HCT116 (cell line): ENCODE measurements at regions not wholly inside any gene's neighbourhood (a gene's known extent, or its start where the extent isn't known, plus 50 kb on each side); places are given as distances from the start of the nearest gene placed in this dataset.

Experiments used
- ATAC-seq: fragments of 200-7000 bp; cut with Tn5 transposase; 2 replicates; pipeline ENCODE4 v1.9.1; 2020; ENCODE audit warnings: mild to moderate bottlenecking, moderate library complexity
- BruUV-seq: library from RNA; stranded (reverse); fragments of 400-500 nt; replicated peaks from 2 replicates; lab custom pipeline; 2021; lab: Mats Ljungman, UMichigan
- CTCF ChIA-PET: fragments of 300-600 bp; sonication (Branson Sonifier 250); formaldehyde crosslinking; loops from one replicate; lab custom pipeline; 2021; ENCODE audit warnings: antibody characterized with exemption; lab: Charles Lee
- POLR2A ChIA-PET: fragments of 300-600, 350-600 bp; sonication (Branson Sonifier 250); formaldehyde crosslinking; loops from one replicate; lab custom pipeline; 2021; ENCODE audit warnings: antibody characterized with exemption; lab: Charles Lee
- RAD21 ChIA-PET, 2 experiments: fragments of 300-600 bp; sonication (Branson Sonifier 250); formaldehyde crosslinking; loops; one replicate each; lab custom pipeline; 2023; ENCODE audit warnings: low total read pairs in 2 of 2; ENCODE audit not compliant: uncharacterized antibody in 2 of 2, unreplicated experiment in 2 of 2, low non-redundant PET in 1 of 2; lab: Charles Lee
- DNase-seq: peaks from one replicate; pipeline ENCODE4 v3.0.0-alpha.2; 2010; ENCODE audit warnings: low read depth, low spot score
- H2AFZ ChIP-seq: fragments of 200-600 bp; shearing (Covaris generic), sonication (generic); 2 replicates; pipeline ENCODE4 v1.6.1; 2017; ENCODE audit warnings: low read depth, mixed run types, mixed read lengths, antibody characterized with exemption, low read length; ENCODE audit not compliant: poor library complexity, severe bottlenecking
- H3K27ac ChIP-seq: 2 replicates; pipeline ENCODE4 v1.5.1; 2012; ENCODE audit warnings: low read depth, low read length
- H3K27me3 ChIP-seq: fragments of 200-600 bp; sonication (generic); 2 replicates; pipeline ENCODE4 v1.6.1; 2016; ENCODE audit warnings: mixed run types, low read length, mixed read lengths; ENCODE audit not compliant: insufficient read depth
- H3K36me3 ChIP-seq, 2 experiments: fragments of 200-500 bp in 1 of 2; fragments of 200-600 bp in 1 of 2; sonication (Bioruptor generic) in 1 of 2; sonication (generic) in 1 of 2; 2 replicates each; pipeline versions ENCODE4 v1.5.1 to v1.6.1; 2014 to 2016; ENCODE audit warnings: low read length in 2 of 2, inconsistent platforms in 1 of 2, mixed read lengths in 1 of 2, mixed run types in 1 of 2; ENCODE audit not compliant: insufficient read depth in 2 of 2, control insufficient read depth in 1 of 2
- H3K4me1 ChIP-seq, 2 experiments: fragments of 200-600 bp in 1 of 2; sonication (generic) in 1 of 2; 2 replicates each; pipeline versions ENCODE4 v1.5.1 to v1.6.1; 2012 to 2017; ENCODE audit warnings: low read length in 2 of 2, inconsistent platforms in 1 of 2, mild to moderate bottlenecking in 1 of 2, mixed read lengths in 1 of 2, mixed run types in 1 of 2, moderate library complexity in 1 of 2; ENCODE audit not compliant: insufficient read depth in 2 of 2, control insufficient read depth in 1 of 2
- H3K4me2 ChIP-seq: fragments of 200-600 bp; sonication (generic); 2 replicates; pipeline ENCODE4 v1.6.1; 2017; ENCODE audit warnings: mixed run types, low read length, mixed read lengths
- H3K4me3 ChIP-seq, 2 experiments: fragments of 200-600 bp in 1 of 2; sonication (generic) in 1 of 2; replicated peaks in 1 of 2; 2 replicates each; pipeline ENCODE4 v1.5.1; 2011 to 2016; ENCODE audit warnings: low read length in 2 of 2, control low read depth in 1 of 2, low read depth in 1 of 2, mild to moderate bottlenecking in 1 of 2, mixed read lengths in 1 of 2, mixed run types in 1 of 2
- H3K79me2 ChIP-seq: fragments of 200-600 bp; sonication (generic); 2 replicates; pipeline ENCODE4 v1.6.1; 2017; ENCODE audit warnings: mild to moderate bottlenecking, mixed run types, low read length, moderate library complexity, mixed read lengths; ENCODE audit not compliant: insufficient read depth
- H3K9ac ChIP-seq: fragments of 200-600 bp; sonication (generic); 2 replicates; pipeline ENCODE4 v1.6.1; 2016; ENCODE audit warnings: low read length, mixed read lengths
- H3K9me2 ChIP-seq: fragments of 200-600 bp; sonication (generic), shearing (Covaris generic); 2 replicates; pipeline ENCODE4 v1.6.1; 2017; ENCODE audit warnings: mixed run types, mild to moderate bottlenecking, moderate library complexity; ENCODE audit not compliant: insufficient read depth
- H3K9me3 ChIP-seq, 2 experiments: fragments of 200-500 bp in 1 of 2; fragments of 200-600 bp in 1 of 2; sonication (Bioruptor generic) in 1 of 2; sonication (generic) in 1 of 2; 2 replicates each; pipeline ENCODE4 v1.6.1; 2014 to 2017; ENCODE audit warnings: low read length in 2 of 2, mixed read lengths in 2 of 2, inconsistent platforms in 1 of 2, low read depth in 1 of 2, mild to moderate bottlenecking in 1 of 2, mixed run types in 1 of 2, moderate library complexity in 1 of 2; ENCODE audit not compliant: control insufficient read depth in 1 of 2, insufficient read depth in 1 of 2
- H4K20me1 ChIP-seq: fragments of 200-600 bp; sonication (generic), shearing (Covaris generic); 2 replicates; pipeline ENCODE4 v1.6.1; 2017; ENCODE audit warnings: mixed run types, mild to moderate bottlenecking, moderate library complexity; ENCODE audit not compliant: insufficient read depth
- ATF3 ChIP-seq: IDR thresholded peaks from 2 replicates; pipeline ENCODE4 v1.6.1; 2012
- CBX3 ChIP-seq: IDR thresholded peaks from 2 replicates; pipeline ENCODE4 v1.6.1; 2012; ENCODE audit warnings: low read depth
- CEBPB ChIP-seq: IDR thresholded peaks from 2 replicates; pipeline ENCODE4 v1.6.1; 2012; ENCODE audit warnings: low read depth
- CTCF ChIP-seq, 3 experiments: fragments of 200-600 bp in 1 of 3; sonication (generic) in 1 of 3; IDR thresholded peaks in 2 of 3; conservative IDR thresholded peaks in 1 of 3; 2 replicates each; pipeline ENCODE4 v1.5.1; 2012 to 2017; ENCODE audit warnings: low read depth in 2 of 3, low read length in 2 of 3, antibody characterized with exemption in 1 of 3, borderline replicate concordance in 1 of 3, control low read depth in 1 of 3, mild to moderate bottlenecking in 1 of 3, mixed read lengths in 1 of 3, mixed run types in 1 of 3, moderate library complexity in 1 of 3; ENCODE audit not compliant: insufficient read depth in 1 of 3
- EGR1 ChIP-seq: IDR thresholded peaks from 2 replicates; pipeline ENCODE4 v1.6.1; 2012; ENCODE audit warnings: low read depth
- ELF1 ChIP-seq: IDR thresholded peaks from 2 replicates; pipeline ENCODE4 v1.6.1; 2012; ENCODE audit warnings: low read depth, borderline replicate concordance
- EZH2 ChIP-seq: fragments of 200-600 bp; sonication (generic); IDR thresholded peaks from 2 replicates; pipeline ENCODE4 v1.6.1; 2017; ENCODE audit warnings: antibody characterized with exemption, mixed run types
- EZH2phosphoT487 ChIP-seq: fragments of 200-600 bp; IDR thresholded peaks from 2 replicates; pipeline ENCODE4 v1.6.1; 2018; ENCODE audit warnings: antibody characterized with exemption, borderline replicate concordance
- FOSL1 ChIP-seq: IDR thresholded peaks from 2 replicates; pipeline ENCODE4 v1.6.1; 2012; ENCODE audit warnings: low read depth
- JUND ChIP-seq: IDR thresholded peaks from 2 replicates; pipeline ENCODE4 v1.6.1; 2012
- MAX ChIP-seq: IDR thresholded peaks from 2 replicates; pipeline ENCODE4 v1.6.1; 2012
- POLR2A ChIP-seq: IDR thresholded peaks from 2 replicates; pipeline ENCODE4 v1.7.0; 2011; ENCODE audit warnings: borderline replicate concordance; ENCODE audit not compliant: insufficient read depth, insufficient read length; ENCODE audit errors: extremely low read depth
- POLR2AphosphoS5 ChIP-seq: IDR thresholded peaks from 2 replicates; pipeline ENCODE4 v1.6.1; 2011; ENCODE audit warnings: mild to moderate bottlenecking, low read depth, low read length, moderate library complexity
- RAD21 ChIP-seq: IDR thresholded peaks from 2 replicates; pipeline ENCODE4 v1.6.1; 2012; ENCODE audit warnings: low read depth, mild to moderate bottlenecking
- REST ChIP-seq: IDR thresholded peaks from 2 replicates; pipeline ENCODE4 v1.6.1; 2012; ENCODE audit warnings: low read depth
- SIN3A ChIP-seq: IDR thresholded peaks from 2 replicates; pipeline ENCODE4 v1.6.1; 2012; ENCODE audit warnings: low read depth
- SRF ChIP-seq: IDR thresholded peaks from 2 replicates; pipeline ENCODE4 v1.6.1; 2012; ENCODE audit warnings: low read depth
- TCF7L2 ChIP-seq: IDR thresholded peaks from 2 replicates; pipeline ENCODE4 v1.7.0; 2011; ENCODE audit warnings: borderline replicate concordance, inconsistent platforms; ENCODE audit not compliant: insufficient read depth, insufficient read length; ENCODE audit errors: extremely low read depth
- YY1 ChIP-seq: IDR thresholded peaks from 2 replicates; pipeline ENCODE4 v1.6.1; 2011; ENCODE audit warnings: low read length, low read depth, moderate library complexity, mild to moderate bottlenecking; ENCODE audit not compliant: insufficient replicate concordance; ENCODE audit errors: extremely low read depth
- ZFX ChIP-seq: fragments of 450-650 bp; IDR thresholded peaks from 2 replicates; pipeline ENCODE4 v1.6.1; 2017
- ZNF274 ChIP-seq: fragments of 200-500 bp; sonication (Bioruptor generic); IDR thresholded peaks from 2 replicates; pipeline ENCODE4 v1.6.1; 2014; ENCODE audit warnings: mild to moderate bottlenecking, low read depth, low read length, inconsistent platforms
- intact Hi-C: fragments of 100-400 bp; cut with micrococcal nuclease; formaldehyde crosslinking; loops from 2 replicates; pipeline ENCODE4 v1.10.0; 2022

GRCh38 chr2:19801367-19802080, 100.3 kb downstream of the TTC32 start:
- no TSS peak for BruUV-seq
- Histone ChIP-seq H3K36me3 (no peaks in the 10 kb centered on the region), H3K27ac (peak overlapping the region; percentile 16; the same call in 1 of the 2 replicates), H3K79me2 (no peaks in the 10 kb centered on the region), H3K9me3 (no peaks in the 10 kb centered on the region), H4K20me1 (no peaks in the 10 kb centered on the region), H3K9ac (no peak overlapping the region), H3K27me3 (peaks cover 40% of the 10 kb centered on the region; the same call in 1 of the 2 replicates), H2AFZ (no peak overlapping the region), H3K4me1 (peaks cover 19 to 23% of the 10 kb centered on the region in 2 experiments), H3K4me3 (peak overlapping the region in 1 of 2 experiments; percentile 8; a peak in 1 of 4 replicates), H3K9me2 (no peaks in the 10 kb centered on the region), H3K4me2 (peak overlapping the region; percentile 59)
- intact Hi-C loops = no loop called here
- DNase-seq = peak; percentile 81
- ChIA-PET RAD21 (no interaction called here), POLR2A (no interaction called here), CTCF (interaction anchor here (1.0 kb wide), 1 partner anchor 61 kb away, joined by 3 read pairs; no protein-coding TSS in a partner anchor)
- ATAC-seq = peak; percentile 98
- TF ChIP-seq CEBPB (peak; percentile 45), RAD21 (no peak), ATF3 (no peak), JUND (peak; percentile 97), ZFX (no peak), POLR2AphosphoS5 (peak; percentile 71), CBX3 (peak; percentile 82), REST (no peak), ELF1 (no peak), CTCF (IDR thresholded peaks at IDR 0.05 in 2 of 3, conservative IDR thresholded peaks at IDR 0.05 in 1 of 3; ENCODE audit: borderline replicate concordance in 1 of 3, insufficient read depth in 1 of 3, low read depth in 2 of 3, low read length in 2 of 3) (no peak), SIN3A (peak; percentile 38; the same call in 1 of the 2 replicates), TCF7L2 (peak; percentile 68), EGR1 (peak; percentile 46; the same call in 1 of the 2 replicates), ZNF274 (no peak), EZH2 (no peak), SRF (no peak), FOSL1 (peak; percentile 96), EZH2phosphoT487 (no peak), POLR2A (no peak), YY1 (peak; percentile 49), MAX (peak; percentile 93)
